ENCODE measurements at regions not wholly inside any gene's neighbourhood (a gene's known extent, or its start where the extent isn't known, plus 50 kb on each side); places are given as distances from the start of the nearest gene placed in this dataset.

- intact Hi-C loops (cut with DNase I) = no loop called here
- WGBS, 3 donors = 90 to 93% (median 91%) methylated on average over 12 of the region's 12 CpGs
Observed at GRCh38 chr1:228867951-228868730, 132.9 kb downstream of the RHOU start.

DNA sequence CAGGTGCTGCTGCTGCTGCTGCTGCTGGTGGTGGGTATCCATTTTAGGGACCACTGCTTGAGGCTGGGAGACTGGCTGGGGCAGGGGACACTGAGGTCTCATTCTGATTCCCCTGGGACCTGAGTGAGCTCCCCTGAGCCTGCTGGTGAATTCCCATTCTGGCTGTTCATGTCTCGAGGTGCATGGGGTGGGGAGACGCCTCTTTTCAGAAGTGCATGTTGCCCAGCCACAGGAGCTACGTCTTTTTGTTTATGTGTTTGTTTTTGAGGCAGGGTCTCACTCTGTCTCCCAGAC is 133.4 kb downstream of the RHOU start:
- Histone ChIP-seq H3K27me3 (no peaks in the 10 kb centered on the region), H3K9me3 (no peaks in the 10 kb centered on the region), H3K27ac (no peak overlapping the region), H3K4me3 (no peak overlapping the region), H3K36me3 (no peaks in the 10 kb centered on the region), H3K4me1 (ENCODE audit: insufficient read depth) (no peaks in the 10 kb centered on the region)
- TF ChIP-seq EP300 (IDR thresholded peaks at IDR 0.05) = no peak
- no peak for TF ChIP-seq CTCF (IDR thresholded peaks at IDR 0.05)
- TF ChIP-seq POLR2A (IDR thresholded peaks at IDR 0.05) = no peak
- DNase-seq = no peak
- intact Hi-C loops (cut with DNase I) = no loop called here
- WGBS, 3 donors = 95 to 98% (median 97%) methylated on average over 3 of the region's 3 CpGs

More at GRCh38 chr1:228867951-228868730, 132.9 kb downstream of the RHOU start:
- no peaks in the 10 kb centered on the region for H3K4me1 ChIP-seq (ENCODE audit: insufficient read depth)
- H3K27me3 ChIP-seq = no peaks in the 10 kb centered on the region
- no peak overlapping the region for H3K27ac ChIP-seq
- no peaks in the 10 kb centered on the region for H3K36me3 ChIP-seq
- no peak for DNase-seq
- no peak for TF ChIP-seq EP300 (IDR thresholded peaks at IDR 0.05)
- no peak for TF ChIP-seq POLR2A (IDR thresholded peaks at IDR 0.05)
- TF ChIP-seq CTCF (IDR thresholded peaks at IDR 0.05) = no peak
- no peaks in the 10 kb centered on the region for H3K9me3 ChIP-seq
- H3K4me3 ChIP-seq = no peak overlapping the region

GRCh38 chr1:228869312-228869824 is 134.1 kb downstream of the RHOU start:
- intact Hi-C loops (cut with DNase I) = no loop called here
- Histone ChIP-seq H3K27ac (no peak overlapping the region), H3K27me3 (no peaks in the 10 kb centered on the region), H3K9me3 (no peaks in the 10 kb centered on the region), H3K36me3 (no peaks in the 10 kb centered on the region), H3K4me1 (ENCODE audit: insufficient read depth) (no peaks in the 10 kb centered on the region), H3K4me3 (no peak overlapping the region)
- TF ChIP-seq POLR2A (IDR thresholded peaks at IDR 0.05) (no peak), CTCF (IDR thresholded peaks at IDR 0.05) (no peak), EP300 (IDR thresholded peaks at IDR 0.05) (no peak)
- DNase-seq = no peak
- WGBS, 3 donors = 93 to 96% (median 95%) methylated on average over 7 of the region's 7 CpGs

DNA sequence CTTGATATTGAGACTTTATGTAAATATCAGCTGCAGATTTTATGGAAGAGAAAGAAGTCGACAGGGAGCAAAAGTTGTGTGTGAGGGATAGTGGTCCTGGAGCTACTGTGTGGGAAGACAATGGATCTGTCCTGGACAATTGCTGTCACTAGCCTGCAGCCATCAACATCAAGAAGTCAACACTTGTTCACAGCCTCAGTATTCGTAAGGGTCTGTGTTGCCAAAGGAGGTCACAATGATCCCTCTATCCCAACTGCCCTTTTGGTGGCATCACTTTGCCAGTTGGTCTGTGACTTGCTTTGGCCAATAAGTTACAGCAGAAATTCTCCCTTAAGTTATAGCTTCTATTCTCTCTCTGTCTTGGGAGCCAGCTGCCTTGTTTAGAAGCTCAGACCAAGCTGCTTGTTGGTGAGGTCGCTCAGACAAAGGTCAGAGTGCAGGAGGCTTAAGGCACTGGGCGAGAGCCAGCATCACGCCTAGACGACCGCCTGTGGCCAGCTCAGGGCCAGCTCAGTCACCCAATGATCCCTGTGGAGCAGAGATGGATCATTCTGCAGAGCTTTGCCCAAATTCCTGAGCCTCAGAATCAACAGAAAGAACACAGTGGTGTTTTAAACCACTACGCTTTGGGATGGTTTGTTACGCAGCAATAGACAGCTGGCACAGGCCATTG is 134.9 kb downstream of the RHOU start:
- intact Hi-C loops (cut with DNase I) = no loop called here
- no peaks in the 10 kb centered on the region for H3K4me1 ChIP-seq (ENCODE audit: insufficient read depth)
- H3K27ac ChIP-seq = no peak overlapping the region
- no peaks in the 10 kb centered on the region for H3K9me3 ChIP-seq
- no peak for DNase-seq
- no peak overlapping the region for H3K4me3 ChIP-seq
- H3K27me3 ChIP-seq = no peaks in the 10 kb centered on the region
- 92 to 94% (median 93%) methylated on average over 9 of the region's 9 CpGs for WGBS, 3 donors
- no peaks in the 10 kb centered on the region for H3K36me3 ChIP-seq
- TF ChIP-seq EP300 (IDR thresholded peaks at IDR 0.05) = no peak
- no peak for TF ChIP-seq CTCF (IDR thresholded peaks at IDR 0.05)
- TF ChIP-seq POLR2A (IDR thresholded peaks at IDR 0.05) = no peak

All from ovary (tissue), 7 donors.